ENCODE measurements at regions not wholly inside any gene's neighbourhood (a gene's known extent, or its start where the extent isn't known, plus 50 kb on each side); places are given as distances from the start of the nearest gene placed in this dataset.

DNA sequence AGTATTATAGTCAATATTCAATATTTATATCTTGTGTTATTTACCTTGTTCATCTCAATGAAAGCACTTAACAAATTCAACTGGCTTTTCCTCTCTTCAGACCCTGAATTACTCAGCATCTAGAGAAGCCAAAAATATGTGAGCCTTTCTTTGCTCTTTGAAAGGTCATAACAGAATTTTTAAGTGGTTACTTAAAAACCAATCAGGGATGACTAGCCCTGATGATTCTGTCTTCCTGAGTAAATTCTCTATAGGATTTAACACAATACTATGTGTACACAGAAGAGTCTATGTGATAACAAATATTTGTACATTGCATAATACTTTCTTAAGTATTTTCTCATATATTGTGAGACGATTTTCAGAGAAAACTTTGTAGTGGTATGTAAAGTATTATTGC lies 546.3 kb downstream of the MAT2B start:
- DNase-seq: no peak

DNA sequence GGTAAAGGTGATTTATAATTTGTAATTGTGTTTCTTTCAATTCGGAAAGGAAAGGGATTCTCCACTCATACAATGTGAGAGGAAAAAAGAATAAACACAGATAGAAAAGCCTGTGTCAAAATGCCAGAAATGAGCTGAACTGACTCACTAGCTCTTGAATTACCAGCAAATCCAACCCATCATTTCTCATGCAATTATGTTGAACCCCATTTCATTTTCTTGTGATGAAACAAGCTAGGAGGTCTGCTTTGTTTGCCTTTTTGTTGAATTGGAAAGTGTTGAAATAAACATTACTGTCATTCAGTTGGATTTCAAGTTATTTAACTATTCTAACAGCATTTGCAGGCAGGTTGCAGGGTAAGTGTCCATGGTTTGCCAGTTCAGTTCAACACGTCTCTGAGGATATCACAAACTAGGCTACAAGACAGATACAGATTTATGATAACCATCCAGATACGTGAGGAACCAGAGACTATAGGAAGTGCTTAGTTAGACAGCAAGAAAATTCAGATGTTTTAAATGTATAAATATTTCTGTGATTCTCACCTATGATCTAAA lies 547.2 kb downstream of the MAT2B start:
- no peak for DNase-seq

DNA sequence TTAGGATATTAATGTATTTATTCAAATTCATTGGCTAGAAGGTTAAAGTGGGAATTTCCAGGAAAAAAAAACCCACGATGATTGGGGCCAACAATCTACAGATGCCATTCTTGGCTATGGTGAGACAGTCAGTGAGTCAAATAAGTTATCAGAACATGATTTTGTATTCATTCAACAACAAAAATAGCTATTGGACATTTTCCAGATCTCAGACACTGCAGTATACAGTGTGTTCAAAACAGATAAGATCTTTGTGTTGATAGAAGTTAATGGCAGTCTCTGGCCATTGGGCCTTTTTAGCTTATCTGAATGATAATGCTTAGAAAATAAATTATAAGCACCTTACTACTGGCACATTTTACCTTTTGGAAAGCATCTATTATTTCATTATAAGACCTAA lies 547.7 kb downstream of the MAT2B start:
- no peak for DNase-seq

DNA sequence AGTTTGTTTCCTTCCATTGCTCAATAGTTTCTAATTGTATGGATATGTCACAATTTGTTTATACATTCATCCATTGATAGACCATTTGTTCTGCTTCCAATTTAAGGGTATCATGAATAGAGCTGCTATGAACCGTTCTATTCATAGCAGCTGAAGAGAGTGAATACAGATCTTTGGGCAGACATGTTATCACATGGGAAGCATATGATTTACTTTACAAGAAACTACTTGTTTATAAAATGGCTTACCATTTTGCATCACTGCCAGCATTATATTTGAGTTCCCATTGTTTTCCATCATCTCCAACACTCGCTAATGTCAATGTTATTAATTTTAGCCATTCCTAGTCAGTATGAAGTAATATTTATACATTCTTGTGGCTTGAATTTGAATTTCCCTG lies 549.0 kb downstream of the MAT2B start:
- no peak for DNase-seq

DNA sequence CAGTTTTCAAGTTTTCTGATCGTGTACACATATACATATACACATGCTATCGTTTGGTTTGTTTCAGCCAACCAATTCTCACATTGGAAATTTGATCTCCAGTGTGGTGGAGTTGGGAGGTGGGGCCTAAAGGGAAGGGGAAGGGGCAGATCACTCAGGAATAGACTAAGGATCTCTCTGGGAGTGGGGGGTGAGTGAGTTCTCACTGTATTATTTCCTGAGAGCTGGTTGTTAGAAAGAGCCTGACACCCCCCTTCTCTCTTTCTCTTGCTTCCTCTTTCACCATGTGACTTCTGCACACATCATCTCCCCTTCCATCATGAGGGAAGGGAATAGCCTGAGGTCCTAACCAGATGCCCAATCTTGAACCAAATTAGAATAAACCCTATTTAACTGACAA lies 551.7 kb downstream of the MAT2B start:
- DNase-seq: no peak

DNA sequence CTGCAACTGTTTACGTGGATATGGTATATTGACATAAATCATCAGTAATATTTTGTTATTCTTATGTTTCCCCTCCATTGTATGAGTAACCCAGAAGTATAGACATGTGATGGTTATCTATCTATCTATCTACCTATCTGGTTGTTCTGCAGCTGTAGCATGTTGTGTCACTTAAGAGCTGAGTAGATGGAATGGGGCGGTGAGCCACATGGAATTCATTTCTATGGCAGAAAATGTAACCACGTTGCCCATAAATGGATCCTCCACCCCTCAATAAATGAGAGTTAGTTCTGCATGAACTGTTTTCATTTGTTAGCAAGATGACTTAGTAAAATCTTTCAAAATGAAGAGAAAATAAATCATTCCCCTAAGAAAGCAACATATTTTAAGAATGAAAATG lies 553.2 kb downstream of the MAT2B start:
- no peak for DNase-seq

DNA sequence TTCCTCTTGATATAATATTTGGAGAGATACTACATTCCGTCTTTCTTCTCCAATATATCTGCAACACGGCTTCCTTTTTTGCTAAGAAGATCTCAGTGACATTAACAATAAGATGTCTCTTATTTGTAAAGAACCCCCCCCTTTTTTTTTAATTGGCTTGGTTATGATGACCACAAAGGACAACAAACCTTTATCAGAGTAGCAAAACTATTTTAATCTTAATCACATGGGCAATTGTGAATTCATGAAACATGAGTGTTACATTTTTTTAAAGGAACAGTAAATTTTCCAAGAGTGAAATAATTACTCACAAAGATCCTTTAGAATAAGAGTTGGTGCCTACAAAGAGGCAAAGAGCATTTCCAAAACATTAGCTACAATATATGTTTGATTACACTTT lies 554.1 kb downstream of the MAT2B start:
- no peak for DNase-seq

DNA sequence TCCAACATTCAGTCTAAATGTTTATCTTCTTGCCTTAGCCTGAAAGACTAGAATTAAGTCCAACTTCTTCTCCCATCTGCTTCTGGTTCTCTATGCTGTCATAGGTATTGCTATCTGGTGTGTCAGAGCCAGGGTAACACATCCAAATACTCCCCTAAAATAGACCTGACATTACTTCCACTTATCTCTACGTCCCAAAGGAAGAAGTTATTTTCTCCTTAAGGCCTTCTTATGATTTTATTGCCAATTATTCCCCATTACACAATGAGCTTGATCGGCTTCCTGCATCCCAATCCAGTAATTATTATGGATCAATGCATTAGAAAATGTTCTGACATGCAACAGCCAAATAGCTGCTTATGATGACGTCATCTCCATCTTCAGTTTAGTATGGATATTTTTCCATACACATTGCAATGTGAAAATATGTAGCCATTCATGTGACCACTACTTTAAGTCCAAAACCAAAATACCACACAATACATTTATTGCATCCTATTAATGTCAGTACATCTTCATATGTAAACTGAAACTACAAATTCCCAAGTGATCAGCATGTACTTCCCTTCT lies 555.5 kb downstream of the MAT2B start:
- no peak for DNase-seq

DNA sequence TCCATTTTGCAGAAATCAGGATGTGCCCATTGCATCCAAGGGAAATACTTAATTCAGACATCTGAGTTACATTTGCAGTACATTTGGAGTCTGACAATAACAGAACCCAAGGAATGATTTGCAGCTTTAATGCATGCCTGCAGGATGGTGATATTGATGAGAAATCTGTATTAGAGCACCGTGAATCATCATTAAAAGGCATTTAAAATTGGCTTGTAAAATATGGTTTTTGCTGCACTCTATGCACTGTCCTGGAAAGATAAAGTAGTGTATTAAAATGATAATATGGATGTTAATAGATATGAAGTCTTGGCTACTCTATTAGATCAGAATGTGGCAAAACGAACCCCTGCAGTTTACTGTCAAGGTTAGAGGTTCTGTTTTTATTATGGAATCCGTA lies 556.9 kb downstream of the MAT2B start:
- DNase-seq: no peak

DNA sequence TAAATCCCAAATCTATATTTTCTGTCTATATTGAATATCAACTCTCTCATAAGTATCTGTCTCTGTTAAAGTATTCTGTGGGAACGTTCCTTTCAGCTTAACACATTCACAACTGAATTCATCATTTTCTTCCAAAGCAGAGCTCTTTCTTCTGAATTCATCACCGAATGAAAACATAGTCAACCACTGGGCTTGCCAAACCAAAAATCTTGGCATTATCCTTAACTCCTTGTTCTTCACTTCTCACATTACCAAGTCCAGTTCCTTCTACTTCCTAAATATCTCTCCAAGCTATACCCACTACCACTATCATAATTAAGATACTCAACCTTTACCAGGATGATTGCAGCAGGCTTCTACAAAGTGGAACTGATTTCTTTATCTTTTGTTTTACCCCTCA lies 559.8 kb downstream of the MAT2B start:
- DNase-seq: no peak

DNA sequence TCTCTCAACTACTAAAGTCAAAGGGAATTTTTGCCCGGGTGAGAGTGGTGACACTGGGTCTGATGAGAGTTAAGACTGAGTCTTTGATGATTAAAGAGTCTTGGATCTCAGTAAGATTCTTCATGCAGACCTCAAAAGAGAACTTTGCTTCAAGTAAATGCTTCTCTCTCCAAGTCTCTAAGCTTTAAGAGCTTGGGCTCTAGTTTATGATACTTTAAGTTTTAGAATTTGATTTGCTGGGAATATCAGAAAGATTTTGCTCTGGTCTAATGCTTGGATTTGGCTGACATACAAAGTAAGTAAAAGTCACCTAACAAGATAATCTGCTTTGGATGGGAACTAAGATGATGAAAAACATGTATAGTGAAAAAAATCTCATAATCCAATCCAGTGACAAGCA lies 566.3 kb downstream of the MAT2B start:
- DNase-seq: no peak

DNA sequence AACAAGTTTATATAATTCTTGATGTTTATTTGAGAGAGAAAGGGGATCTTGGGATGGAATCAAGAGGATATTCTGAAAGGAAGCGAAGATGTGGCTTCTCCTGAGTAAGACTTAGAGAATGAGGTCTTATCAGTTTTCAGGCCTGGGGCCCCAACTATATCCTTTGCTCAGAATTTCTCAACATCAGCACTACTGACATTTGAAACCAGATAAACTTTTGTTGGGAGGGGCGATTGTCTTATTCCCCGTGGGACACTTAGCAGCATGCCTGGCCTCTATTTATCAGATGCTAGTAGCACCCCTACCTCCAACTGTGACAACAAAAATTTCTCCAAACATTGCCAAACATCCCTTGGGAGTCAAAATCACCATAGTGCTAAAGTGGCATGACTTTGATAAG lies 567.7 kb downstream of the MAT2B start:
- no peak for DNase-seq

DNA sequence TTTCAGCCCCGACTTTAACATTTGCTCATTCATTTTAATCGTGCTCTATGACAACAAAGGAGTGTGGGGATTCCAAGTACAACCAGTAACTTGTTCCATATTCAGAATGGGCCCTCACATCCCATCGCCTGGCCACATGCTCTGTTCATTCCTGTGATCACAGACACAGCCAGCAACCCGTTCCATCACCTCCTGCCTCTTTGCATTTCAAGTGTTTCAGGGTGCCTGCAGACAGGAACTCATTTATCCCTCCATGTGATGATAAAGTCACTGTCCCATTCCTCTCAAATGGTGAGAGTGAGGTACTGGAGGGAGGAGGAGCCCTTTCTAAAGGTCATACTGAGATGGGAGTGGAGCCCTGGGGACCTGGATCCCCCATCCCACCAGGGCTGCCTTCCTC lies 571.1 kb downstream of the MAT2B start:
- no peak for DNase-seq

DNA sequence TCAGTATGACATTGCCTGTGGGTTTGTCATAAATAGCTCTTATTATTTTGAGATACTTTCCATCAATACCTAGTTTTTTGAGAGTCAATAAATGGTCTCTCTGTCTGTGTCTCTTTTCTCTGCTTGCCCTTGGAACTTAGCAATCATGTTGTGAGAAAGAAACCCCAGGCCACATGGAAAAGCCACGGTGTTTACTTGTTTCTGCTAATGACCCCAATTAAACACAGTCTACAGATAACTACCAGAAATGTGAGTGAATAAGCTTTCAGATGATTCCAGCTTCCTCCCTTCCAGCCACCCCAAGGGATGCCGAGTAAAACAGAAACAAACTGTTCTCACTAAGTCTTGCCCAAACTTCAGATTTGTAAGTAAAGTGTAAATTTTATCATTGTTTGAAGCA lies 584.9 kb downstream of the MAT2B start:
- DNase-seq: no peak

DNA sequence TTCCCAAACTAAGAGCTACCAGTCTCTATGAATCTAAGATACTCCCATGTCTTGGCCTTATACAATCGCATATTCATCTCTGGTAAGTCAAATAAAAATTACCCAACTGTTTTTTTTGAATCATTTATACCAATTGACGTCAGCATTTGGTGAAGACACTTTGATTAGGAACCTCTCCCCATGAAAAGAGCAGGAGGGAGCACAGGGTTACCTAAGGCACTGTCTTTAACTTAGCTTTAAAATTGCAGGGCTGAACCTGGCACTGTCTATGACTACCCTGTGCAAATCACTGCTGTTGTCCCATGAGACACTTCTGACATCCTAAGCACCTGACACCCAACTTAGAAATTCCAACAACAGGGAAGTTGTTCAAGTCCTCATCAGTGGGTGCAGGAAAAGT lies 586.4 kb downstream of the MAT2B start:
- DNase-seq: no peak

DNA sequence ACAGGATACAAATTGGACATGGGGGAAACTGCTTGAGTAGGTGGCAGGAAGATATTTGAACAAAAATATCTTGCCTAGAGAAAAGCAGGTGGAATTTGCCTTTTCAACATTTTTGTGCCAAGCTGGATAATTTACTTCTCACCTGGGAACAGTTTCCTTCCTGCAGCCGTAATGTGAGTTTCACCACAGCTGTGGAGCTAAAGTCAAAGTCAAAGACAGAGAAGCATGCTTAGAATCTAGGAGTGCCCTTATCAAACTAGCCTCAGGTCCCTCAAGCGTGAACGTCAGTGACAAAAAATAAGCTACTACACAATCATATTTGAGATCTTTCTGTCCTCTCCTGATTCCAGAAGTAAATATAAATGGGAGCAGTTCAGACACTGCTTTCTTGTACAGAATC lies 588.9 kb downstream of the MAT2B start:
- no peak for DNase-seq

DNA sequence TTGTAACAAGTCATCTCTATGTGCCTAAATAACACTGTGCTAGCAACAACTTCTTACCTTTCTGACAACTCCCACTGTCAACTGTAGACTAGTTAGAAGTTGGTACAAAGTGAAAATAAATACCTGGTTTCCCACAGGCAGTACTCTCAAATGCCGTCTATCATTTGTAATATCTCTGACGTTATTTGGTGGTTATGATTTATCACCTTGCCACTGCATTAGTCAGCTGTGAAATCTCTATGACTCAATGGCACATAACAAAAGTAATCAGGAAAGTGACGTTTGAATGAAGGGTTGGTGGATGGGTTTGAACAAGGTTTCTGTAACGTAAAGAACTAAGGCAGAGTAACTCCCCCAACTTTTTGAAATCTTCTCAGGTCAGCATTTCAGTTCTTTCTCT lies 592.3 kb downstream of the MAT2B start:
- DNase-seq: no peak

DNA sequence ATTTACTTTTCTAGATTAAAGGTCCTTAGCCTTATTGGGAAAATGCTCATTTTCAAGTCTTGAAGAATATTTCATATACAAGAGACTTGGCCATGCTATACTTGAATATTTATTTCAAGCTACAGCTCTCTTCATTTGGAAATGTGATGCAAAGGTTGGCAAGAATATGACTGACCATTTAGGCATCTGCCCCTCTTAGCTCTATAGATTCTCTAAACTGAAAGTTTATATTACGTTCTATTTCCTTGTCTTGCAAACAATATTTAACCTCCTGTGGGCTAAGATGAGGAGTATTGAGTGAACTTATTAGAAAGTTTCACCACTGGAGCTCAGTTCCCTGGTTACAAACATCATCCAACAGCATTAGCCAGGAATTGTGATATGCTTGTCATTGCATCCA lies 593.1 kb downstream of the MAT2B start:
- DNase-seq: no peak

DNA sequence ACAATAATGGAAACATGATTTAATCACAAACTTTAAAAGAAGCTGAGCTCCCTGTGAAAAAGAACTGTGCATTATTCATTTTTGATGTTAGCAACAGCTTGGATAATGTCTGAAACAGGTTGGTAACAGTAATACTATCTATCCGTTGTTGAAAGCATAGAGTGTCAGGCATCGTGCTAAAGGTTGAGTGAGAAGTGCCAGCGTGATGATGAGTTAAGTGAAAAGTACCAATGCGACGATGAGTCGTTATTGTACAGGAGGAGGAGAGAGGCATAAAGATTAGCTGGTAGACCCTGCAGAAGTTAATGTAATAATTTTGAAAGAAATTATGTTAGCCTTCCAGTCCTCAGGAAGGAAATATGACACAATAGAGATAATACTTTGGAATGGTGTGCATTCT lies 593.6 kb downstream of the MAT2B start:
- no peak for DNase-seq

DNA sequence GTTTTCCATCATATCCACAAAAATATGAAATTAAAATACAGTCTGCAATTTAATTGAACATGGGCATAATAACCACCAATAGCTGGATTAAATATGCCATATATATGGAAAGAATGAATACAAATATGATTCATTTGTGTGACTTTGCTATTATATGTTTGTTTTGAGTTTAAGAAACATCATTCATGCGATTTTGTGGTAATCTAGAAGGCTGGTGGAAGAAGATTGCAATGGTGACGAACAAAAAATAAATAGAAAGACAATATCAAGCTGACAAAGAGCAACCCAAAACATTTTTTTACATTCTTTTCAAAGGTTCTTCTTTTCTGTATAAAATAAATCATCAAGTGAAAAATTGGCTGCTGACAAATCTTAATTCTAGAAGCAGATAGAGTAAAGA lies 610.0 kb downstream of the MAT2B start:
- DNase-seq: no peak

DNA sequence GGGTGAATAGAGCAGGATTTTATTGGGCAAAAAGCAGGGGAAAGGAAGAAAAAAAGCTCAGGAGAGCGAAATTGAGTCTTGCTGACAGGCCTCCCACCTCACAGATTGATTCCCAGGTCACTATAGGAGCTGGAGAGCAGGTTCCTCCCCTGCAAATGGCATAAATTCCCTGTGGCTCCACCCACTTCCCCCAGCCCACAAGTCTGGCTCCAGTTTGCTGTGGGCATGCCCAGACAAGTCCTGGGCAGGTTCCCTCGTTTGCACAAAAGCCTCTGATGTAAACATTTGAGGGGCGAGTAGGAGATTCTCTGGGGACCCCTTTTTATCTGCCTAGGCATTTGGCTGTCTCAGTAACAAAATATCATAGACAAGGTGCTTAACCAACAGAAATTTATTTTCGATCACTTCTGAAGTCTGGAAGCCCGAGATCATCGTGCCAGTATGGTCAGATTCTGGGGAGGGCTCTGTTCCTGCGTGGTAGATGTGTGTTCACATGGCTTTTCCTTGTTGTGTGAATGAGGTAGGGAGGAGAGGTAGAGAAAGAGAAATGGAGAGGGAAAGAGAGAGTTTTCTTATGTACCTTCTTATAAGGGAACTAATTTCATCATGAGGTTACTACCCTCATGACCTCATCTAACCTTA lies 614.5 kb downstream of the MAT2B start:
- no peak for DNase-seq

DNA sequence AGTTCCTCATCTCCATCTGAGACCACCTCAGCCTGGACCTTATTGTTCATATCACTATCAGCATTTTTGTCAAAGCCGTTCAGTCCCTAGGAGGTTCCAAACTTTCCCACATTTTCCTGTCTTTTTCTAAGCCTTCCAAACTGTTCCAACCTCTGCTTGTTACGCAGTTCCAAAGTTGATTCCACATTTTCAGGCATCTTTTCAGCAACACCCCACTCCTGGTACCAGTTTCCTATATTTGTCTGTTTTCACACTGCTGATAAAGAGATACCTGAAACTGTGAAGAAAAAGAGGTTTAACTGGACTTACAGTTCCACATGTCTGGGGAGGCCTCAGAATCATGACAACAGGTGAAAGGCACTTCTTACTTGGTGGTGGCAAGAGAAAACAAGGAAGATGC lies 622.1 kb downstream of the MAT2B start:
- DNase-seq: no peak

DNA sequence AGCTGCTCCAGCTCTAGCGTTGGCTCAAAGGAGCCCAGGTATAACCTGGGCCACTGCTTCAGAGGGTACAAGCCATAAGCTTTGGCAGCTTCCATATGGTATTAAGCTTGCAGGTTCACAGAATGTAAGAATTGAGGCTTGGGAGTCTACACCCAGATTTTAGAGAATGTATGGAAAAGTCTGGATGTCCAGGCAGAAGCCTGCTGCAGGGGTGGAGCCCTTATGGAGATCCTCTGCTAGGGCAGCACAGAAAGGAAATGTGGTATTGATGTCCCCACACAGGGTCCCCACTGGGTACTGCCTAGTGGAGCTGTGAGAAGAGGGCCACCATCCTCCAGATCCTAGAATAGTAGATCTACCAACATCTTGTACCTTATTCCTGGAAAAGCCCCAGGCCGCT lies 626.9 kb downstream of the MAT2B start:
- no peak for DNase-seq

DNA sequence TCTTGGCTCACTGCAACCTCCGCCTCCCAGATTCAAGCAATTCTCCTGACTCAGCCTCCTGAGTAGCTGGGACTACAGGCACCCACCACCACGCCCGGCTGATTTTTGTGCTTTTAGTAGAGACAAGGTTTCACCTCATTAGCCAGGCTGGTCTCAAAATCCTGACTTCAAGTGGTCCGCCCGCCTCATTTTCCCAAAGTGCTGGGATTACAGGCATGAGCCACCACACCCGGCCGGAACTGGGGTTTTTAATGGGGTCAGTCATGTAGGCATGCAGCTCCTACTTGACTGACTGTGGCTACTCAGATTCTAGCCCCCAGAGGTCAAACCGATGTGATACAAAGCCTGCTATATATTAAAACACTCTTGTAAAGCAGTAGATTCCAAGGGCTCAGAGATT lies 631.7 kb downstream of the MAT2B start:
- no peak for DNase-seq

DNA sequence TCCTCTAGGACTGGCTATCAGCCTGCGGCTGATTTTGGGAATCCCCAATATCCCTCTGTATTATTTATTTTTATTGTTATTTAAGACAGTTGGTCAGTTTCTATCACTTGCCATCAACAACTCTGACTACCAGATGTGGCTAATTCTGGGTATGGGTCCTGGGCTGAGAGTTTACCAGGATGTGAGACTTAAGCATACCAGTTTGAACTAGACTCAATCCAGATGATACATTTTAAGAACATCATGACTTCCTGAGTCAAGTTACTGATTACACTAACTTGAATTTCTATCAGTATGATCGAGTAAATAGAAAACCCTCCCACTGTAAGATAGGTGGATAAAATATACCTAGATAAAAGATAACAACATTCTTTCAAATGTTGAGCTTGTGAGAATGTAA lies 634.0 kb downstream of the MAT2B start:
- DNase-seq: no peak
